Body of pancreas (tissue), 4 donors: ENCODE measurements at regions not wholly inside any gene's neighbourhood (a gene's known extent, or its start where the extent isn't known, plus 50 kb on each side); places are given as distances from the start of the nearest gene placed in this dataset.

ENCODE experiments used
- CTCF ChIP-seq, 7 experiments: fragments of 450-650 bp in 4 of 7; fragments of 200-600 bp in 3 of 7; sonication (generic) in 3 of 7; IDR thresholded peaks; one replicate each; pipeline ENCODE4 v1.5.1; 2016 to 2019; ENCODE audit warnings: antibody characterized with exemption in 7 of 7
- POLR2A ChIP-seq, 3 donors: fragments of 450-650 bp; IDR thresholded peaks; one replicate each; pipeline ENCODE4 v1.6.1; 2016; ENCODE audit warnings: antibody characterized with exemption in 3 of 3, mild to moderate bottlenecking in 2 of 3

DNA sequence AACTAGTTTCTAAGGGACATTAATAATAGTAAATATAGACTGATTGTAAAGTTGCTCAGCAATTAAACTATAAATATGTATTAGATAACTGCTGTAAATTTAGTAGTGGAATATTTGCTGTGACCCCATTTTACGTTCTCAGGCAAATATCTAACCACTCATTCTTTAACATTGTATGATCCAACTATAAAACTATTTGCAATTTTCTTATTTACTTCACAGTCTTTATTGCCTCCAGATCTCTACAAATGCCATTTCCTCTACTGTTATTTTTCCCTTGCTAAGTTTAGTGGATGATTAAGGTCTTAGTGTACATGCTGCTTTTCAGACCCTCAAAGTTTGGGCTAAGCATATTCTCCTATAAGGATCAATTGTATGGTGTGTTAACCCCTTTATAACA lies 526.2 kb upstream of the ST8SIA4 start:
- TF ChIP-seq CTCF (IDR thresholded peaks at IDR 0.05) (no peak), POLR2A (IDR thresholded peaks at IDR 0.05) (no peak)
